Fibroblast of peridontal ligament (primary cell): ENCODE measurements at regions not wholly inside any gene's neighbourhood (a gene's known extent, or its start where the extent isn't known, plus 50 kb on each side); places are given as distances from the start of the nearest gene placed in this dataset.

Source experiments
- DNase-seq: peaks from one replicate; pipeline ENCODE4 v3.0.0-alpha.2; 2010; ENCODE audit errors: extremely low read depth

- DNase-seq = no peak
Observed at GRCh38 chr3:181660337-181660736, 51.4 kb upstream of the SOX2 start.

- DNase-seq = no peak
Observed at GRCh38 chr3:181637456-181637855, 74.3 kb upstream of the SOX2 start.

GRCh38 chr3:181637056-181637455 lies 74.7 kb upstream of the SOX2 start:
- DNase-seq = no peak

- DNase-seq = no peak
Observed at GRCh38 chr3:181635141-181635540, 76.6 kb upstream of the SOX2 start.

- DNase-seq = no peak
Observed at GRCh38 chr3:181633556-181633955, 78.2 kb upstream of the SOX2 start.

GRCh38 chr3:181631901-181632300 lies 79.8 kb upstream of the SOX2 start:
- DNase-seq = no peak

GRCh38 chr3:181630853-181631252 lies 80.9 kb upstream of the SOX2 start:
- no peak for DNase-seq

GRCh38 chr3:181629711-181630110 lies 82.0 kb upstream of the SOX2 start:
- no peak for DNase-seq

- DNase-seq = peak; percentile 33
Observed at GRCh38 chr3:181629029-181629428, 82.7 kb upstream of the SOX2 start.

GRCh38 chr3:181628384-181628783 lies 83.3 kb upstream of the SOX2 start:
- DNase-seq = no peak

GRCh38 chr3:181626036-181626435 lies 85.7 kb upstream of the SOX2 start:
- DNase-seq = no peak

- no peak for DNase-seq
Observed at GRCh38 chr3:181623924-181624694, 87.6 kb upstream of the SOX2 start.

GRCh38 chr3:181622365-181622764 lies 89.4 kb upstream of the SOX2 start:
- DNase-seq = peak; percentile 20

GRCh38 chr3:181619897-181620296 lies 91.8 kb upstream of the SOX2 start:
- no peak for DNase-seq

GRCh38 chr3:181618260-181618659 lies 93.5 kb upstream of the SOX2 start:
- no peak for DNase-seq

GRCh38 chr3:181616088-181617070 lies 95.3 kb upstream of the SOX2 start:
- no peak for DNase-seq

- no peak for DNase-seq
Observed at GRCh38 chr3:181615666-181616065, 96.1 kb upstream of the SOX2 start.

- no peak for DNase-seq
Observed at GRCh38 chr3:181614878-181615277, 96.8 kb upstream of the SOX2 start.

- no peak for DNase-seq
Observed at GRCh38 chr3:181613813-181614212, 97.9 kb upstream of the SOX2 start.

- DNase-seq = no peak
Observed at GRCh38 chr3:181613191-181613590, 98.5 kb upstream of the SOX2 start.

- DNase-seq = no peak
Observed at GRCh38 chr3:181610973-181611265, 100.8 kb upstream of the SOX2 start.

- no peak for DNase-seq
Observed at GRCh38 chr3:181610083-181610972, 101.4 kb upstream of the SOX2 start.
